GM08714 (cell line): ENCODE measurements at regions not wholly inside any gene's neighbourhood (a gene's known extent, or its start where the extent isn't known, plus 50 kb on each side); places are given as distances from the start of the nearest gene placed in this dataset.
"Not testable (repeated sequence)": the region's sequence is repeated elsewhere in the genome, so short reads cannot be mapped to it uniquely, and the experiment has no call there.

ENCODE experiments used
- H3K4me3 ChIP-seq: fragments of 200-500 bp; sonication (Bioruptor generic); 2 replicates; pipeline ENCODE4 v1.5.1; 2014; ENCODE audit warnings: mild to moderate bottlenecking, low read length, inconsistent platforms
- ZNF274 ChIP-seq: IDR thresholded peaks from 2 replicates; pipeline ENCODE4 v1.6.1; 2012; ENCODE audit warnings: mild to moderate bottlenecking, low read depth, low read length

DNA sequence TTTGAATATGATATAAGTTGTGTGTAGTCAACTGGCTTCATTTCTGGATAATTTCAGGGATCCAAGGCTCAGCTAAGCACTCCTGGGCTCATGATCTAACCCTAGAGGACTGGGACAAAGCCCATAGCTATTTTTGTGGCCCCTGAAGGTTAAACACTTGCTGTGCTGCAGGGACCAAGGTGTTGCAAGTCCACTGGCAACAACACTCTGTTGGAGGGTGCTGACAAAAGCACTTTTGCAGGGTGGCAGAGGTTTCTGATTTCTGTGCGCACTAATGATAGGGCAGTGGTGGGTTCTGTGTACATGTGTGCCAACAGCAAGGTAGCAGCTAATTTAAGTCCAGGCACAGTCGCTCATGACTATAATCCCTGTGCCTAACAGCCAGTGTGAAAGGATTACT is 445.3 kb upstream of the SYNCRIP start:
- no peak for TF ChIP-seq ZNF274
- H3K4me3 ChIP-seq, result no peak overlapping the region

DNA sequence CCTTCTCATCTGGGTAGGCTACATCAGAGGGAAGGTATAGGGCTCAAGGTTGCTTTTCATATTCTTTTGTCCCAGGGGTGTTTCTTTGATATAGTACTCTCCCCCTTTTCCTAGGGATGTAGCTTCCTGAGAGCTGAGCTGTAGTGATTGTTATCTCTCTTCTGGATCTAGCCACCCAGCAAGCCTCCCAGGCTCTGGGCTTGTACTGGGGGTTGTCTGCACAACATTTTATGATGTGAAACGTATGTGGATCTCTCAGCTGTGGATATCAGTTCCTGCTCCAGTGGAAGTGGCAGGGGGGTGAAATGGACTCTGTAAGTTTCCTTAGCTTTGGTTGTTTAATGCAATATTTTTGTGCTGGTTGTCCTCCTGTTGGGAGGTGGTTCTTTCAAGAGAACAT is 437.3 kb upstream of the SYNCRIP start:
- no peak for TF ChIP-seq ZNF274
- no peak overlapping the region for H3K4me3 ChIP-seq

DNA sequence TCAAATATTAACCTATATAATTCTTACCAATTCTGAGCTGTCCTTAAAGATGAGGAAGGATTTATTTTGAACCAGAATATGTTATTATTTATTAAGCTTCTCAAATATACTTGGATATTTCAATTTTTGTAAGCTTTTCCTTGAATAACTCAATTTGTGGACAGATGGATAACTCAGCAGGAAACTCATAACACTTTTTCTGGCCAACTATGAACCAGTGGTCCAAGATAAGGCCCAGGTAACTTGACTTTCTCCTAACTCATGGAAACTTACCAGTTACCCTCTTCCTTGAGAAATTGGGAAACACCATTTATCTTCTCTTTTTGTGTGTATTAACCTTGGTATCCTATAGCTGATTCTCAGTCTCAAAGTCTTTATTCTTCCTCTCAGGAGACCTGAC is 427.5 kb upstream of the SYNCRIP start:
- H3K4me3 ChIP-seq, result no peak overlapping the region
- no peak for TF ChIP-seq ZNF274

DNA sequence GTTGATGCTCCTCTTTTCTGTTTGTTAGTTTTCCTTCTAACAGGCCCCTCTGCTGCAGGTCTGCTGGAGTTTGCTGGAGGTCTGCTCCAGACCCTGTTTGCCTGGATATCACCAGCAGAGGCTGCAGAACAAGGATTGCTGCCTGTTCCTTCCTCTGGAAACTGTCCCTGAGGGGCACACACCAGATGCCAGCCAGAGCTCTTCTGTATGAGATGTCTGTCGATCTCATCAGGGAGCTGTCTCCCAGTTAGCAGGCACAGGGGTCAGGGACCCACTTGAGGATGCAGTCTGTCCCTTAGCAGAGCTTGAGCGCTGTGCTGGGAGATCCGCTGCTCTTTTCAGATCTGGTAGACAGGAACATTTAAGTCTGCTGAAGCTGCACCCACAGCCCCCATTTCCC is 422.3 kb upstream of the SYNCRIP start:
- H3K4me3 ChIP-seq, result not testable (repeated sequence)

DNA sequence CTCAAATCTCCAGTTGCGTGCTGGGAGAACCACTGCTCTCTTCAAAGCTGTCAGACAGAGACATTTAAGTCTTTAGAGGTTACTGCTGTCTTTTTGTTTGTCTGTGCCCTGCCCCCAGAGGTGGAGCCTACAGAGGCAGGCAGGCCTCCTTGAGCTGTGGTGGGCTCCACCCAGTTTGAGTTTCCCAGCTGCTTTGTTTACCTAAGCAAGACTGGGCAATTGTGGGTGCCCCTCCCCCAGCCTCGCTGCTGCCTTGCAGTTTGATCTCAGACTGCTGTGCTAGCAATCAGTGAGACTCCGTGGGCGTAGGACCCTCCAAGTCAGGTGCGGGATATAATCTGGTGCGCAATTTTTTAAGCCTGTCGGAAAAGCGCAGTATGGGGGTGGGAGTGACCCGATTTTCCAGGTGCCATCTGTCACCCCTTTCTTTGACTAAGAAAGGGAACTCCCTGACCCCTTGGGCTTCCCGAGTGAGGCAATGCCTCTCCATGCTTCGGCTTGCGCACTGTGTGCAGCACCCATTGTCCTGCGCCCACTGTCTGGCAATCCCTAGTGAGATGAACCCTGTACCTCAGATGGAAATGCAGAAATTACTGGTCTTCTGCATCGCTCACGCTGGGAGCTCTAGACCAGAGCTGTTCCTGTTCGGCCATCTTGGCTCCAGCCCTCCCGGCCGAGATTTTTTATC is 414.8 kb upstream of the SYNCRIP start:
- H3K4me3 ChIP-seq, result not testable (repeated sequence)

DNA sequence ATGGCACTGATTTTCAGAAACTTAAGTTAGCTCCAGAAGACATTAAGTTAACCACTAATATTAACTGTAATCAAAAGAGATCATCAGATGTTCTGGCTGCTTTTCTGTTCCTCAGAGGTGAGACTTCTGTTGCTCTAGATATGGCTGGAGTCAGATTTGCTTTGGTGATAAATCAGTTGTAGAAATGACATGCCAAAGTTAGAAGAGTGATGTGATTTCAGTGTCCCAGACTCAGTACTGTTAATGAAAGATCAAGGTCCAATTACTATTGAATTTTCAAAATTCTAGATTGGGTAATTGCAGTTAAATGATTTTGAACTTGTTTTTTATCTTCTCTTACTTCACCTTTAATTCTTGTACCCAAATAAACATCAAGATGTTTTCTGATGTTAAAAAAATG is 402.4 kb upstream of the SYNCRIP start:
- no peak for TF ChIP-seq ZNF274
- no peak overlapping the region for H3K4me3 ChIP-seq

DNA sequence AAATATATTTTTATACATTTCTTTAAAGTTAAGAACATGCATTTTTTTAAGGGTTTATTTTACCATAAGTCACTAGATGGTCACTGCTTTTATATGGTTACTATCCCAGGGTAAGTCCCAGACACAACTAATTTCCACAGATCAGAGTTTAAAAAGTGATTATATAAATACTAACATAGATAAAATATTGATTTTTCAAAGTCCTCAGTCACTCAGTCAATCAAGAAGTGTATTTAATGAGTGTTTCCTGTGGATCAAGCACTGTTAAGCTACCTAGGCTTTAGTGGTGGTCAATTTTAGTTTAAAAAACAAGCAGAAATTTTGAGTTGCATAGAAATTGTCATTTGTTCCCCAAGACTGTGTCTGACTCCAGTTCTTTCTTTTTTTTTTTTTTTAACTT is 399.5 kb upstream of the SYNCRIP start:
- TF ChIP-seq ZNF274, result no peak
- H3K4me3 ChIP-seq, result no peak overlapping the region

DNA sequence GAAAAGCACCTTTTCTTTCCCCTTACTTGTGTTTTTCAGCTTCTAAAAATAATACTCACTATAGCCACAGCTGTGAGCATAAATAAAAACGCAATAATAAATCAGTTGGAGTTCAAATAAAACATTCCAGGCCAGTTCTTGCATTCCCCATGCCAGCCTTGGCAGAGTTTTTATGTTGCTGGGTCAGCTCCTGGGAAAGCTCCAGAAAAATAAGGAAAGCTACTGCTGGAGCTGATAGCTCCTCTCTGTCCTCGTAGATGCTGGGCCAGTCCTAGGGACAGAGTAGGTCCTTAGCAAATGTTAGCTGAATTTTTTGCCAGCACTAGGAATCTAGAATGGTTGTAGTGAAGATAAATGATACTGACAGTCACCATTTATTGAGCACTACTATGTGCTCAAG is 389.0 kb upstream of the SYNCRIP start:
- no peak overlapping the region for H3K4me3 ChIP-seq
- TF ChIP-seq ZNF274, result no peak

DNA sequence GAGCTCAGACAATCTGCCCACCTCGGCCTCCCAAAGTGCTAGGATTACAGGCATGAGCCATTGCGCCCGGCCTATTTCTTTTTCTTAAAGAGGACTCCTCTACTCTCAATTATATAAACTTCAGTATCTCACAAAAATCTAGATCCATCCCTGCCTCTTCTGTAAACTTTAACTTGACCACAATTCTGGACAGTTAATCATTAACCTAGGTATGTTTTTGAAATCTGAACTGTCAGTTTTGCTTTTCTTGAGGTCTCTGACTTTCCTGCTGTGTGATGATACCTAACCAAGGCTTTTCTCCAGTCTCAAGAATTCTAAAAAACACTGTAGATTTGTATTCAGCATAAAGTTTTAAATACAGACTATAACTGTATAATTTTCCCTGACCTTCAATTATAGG is 388.2 kb upstream of the SYNCRIP start:
- no peak overlapping the region for H3K4me3 ChIP-seq
- no peak for TF ChIP-seq ZNF274

DNA sequence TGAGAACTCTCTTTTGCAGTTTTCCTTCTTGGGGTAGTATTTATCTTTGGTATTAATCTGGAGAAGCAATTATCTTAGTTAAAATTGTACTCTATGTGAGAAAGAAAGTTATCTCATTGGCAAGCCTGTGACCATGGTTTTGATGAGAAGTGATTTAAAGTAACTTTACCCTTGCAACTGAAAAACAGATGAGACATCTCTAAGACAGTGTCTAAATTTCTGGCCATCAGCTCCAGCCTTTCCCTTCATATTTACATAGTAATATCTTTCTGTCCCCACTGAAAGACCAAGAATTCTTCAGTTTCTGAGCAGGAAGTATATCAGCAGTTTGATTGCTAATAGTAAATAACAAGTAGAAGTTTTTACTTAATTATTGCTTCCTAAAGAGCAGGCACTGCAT is 386.1 kb upstream of the SYNCRIP start:
- H3K4me3 ChIP-seq, result no peak overlapping the region
- no peak for TF ChIP-seq ZNF274

DNA sequence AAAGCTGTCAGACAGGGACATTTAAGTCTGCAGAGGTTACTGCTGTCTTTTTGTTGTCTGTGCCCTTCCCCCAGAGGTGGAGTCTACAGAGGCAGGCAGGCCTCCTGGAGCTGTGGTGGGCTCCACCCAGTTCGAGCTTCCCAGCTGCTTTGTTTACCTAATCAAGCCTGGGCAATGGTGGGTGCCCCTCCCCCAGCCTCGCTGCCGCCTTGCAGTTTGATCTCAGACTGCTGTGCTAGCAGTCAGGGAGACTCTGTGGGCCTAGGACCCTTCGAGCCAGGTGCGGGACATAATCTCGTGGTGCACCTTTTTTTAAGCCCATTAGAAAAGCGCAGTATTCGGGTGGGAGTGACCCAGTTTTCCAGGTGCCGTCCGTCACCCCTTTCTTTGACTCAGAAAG is 384.2 kb upstream of the SYNCRIP start:
- H3K4me3 ChIP-seq, result not testable (repeated sequence)

DNA sequence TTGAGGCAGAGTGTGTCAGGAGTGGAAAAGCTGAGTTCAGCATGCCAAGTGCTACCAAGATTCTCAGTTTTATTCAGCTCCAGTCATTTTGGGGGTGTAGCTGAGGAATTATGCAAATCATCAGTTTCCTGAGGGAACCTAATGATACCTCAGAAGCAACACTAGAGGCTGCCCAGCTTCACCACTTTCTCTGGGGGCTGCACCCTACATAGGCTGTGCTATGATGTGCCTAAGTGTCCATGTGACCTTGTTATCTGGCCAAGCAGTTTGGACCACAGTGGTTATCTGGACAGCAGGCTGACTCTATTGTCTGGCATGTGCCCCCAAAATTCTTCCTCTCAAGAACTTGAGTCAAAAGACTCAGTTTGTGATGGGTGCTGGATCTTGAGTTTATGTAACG is 374.6 kb upstream of the SYNCRIP start:
- no peak overlapping the region for H3K4me3 ChIP-seq
- TF ChIP-seq ZNF274, result no peak

DNA sequence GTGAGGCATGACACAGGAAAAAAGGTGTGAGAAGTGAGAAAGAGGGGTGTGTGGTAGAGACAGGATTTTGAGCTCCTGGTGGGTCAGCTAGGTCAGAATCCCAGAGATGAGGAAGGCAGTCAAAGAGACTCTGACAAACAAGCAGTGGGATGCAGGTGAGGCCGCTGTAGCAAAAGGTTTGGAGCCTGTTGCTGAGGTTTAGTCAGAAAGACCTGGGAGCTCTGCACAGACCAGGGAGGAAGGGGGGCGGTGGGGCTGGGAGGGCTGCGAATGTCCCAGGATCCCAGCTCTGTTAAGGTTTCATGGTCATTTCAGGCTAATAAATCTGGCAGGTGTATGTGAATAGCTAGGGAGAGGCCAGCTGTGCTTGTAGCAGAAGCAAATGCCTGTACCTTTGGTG is 373.9 kb upstream of the SYNCRIP start:
- H3K4me3 ChIP-seq, result no peak overlapping the region
- no peak for TF ChIP-seq ZNF274

DNA sequence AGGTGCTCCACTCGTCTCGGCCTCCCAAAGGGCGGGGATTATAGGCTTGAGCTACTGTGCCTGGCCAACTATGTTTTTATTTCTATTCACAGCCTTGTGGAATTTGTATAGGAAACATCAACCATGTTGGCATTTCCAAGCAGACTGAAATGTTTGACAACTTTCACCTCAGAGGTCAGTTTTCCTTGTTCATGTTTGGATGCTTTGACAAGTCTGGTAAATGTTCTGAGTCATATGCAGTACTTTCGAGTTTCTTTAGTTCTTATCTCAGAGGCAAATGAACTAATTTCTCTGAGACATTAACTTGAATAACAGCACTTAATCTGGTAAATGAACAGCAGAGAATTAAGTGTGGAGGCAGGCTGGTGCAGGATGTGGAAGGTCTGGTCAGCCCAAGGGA is 373.4 kb upstream of the SYNCRIP start:
- TF ChIP-seq ZNF274, result no peak

DNA sequence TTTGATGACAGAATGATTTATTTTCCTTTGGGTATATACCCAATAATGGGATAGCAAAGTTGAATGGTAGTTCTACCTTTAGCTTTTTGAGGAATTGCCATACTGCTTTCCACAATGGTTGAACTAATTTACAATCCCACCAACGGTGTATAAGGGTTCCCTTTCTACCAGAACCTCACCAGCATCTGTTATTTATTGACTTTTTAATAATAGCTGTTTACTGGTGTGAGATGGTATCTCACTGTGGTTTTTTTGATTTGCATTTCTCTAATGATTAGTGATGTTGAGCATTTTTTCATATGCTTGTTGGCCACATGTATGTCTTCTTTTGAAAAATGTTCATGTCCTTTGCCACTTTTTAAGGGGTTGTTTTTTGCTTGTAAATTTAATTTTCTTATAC is 370.3 kb upstream of the SYNCRIP start:
- not testable (repeated sequence) for H3K4me3 ChIP-seq

More for the DNA sequence above, 373.4 kb upstream of the SYNCRIP start:
- no peak overlapping the region for H3K4me3 ChIP-seq

DNA sequence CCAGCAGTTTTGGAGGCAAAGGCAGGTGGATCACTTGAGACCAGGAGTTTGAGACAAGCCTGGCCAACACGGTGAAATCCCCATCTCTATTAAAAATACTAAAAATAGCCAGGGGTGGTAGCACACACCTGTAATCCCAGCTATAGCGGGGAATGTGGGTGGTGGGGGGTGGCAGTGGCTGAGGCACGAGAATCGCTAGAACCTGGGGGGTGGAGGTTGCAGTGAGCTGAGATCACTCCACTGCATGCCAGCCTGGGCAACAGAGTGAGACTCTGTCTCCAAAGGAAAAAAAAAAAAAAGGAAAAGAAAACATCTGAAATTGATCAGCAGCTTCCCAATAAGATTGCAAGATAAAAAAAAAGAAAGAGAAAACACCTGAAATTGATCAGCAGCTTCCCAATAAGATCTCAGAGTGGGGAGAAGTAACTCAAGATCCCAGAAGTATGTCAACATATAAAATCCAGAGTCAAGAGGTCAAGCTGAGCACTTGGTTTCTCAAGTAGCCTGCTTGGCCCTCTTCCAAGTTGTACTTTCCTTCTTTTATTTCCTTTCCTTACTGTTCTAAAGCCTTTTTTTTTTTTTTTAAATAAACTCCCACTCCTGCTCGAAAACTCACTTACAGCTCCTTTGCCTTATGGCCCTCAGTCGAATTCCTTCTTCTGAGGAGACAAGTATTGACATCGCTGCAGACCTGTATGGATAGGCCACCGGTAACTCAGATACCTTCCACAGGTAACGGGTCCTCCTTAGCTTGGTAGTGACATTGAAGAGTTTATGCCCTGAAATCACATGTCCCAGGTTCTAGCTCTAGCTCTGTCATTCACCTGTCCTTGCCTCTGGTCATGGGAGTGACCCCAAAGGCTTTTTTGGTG is 368.5 kb upstream of the SYNCRIP start:
- no peak overlapping the region for H3K4me3 ChIP-seq
- TF ChIP-seq ZNF274, result no peak

DNA sequence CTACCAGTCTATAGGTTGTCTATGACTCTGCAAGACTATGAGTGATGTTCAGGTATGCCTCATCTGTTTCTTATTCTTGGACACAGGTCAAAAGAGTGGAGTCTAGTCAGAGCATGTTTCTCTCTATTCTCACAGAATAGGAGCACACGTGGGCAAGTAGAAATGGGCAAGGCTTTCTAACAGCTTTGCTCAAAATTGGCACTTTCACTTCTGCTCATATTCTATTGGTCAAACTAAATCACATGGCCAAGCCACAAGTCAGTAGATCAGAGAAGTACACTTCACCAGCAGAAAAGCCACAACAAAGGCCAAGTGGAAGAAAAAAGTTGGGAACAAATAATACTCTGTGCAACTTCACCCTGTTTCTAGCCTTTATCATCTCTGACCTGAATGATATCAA is 354.5 kb upstream of the SYNCRIP start:
- no peak overlapping the region for H3K4me3 ChIP-seq
- TF ChIP-seq ZNF274, result no peak
